AG04449 (cell line): ENCODE measurements at regions not wholly inside any gene's neighbourhood (a gene's known extent, or its start where the extent isn't known, plus 50 kb on each side); places are given as distances from the start of the nearest gene placed in this dataset.

Source experiments
- CTCF ChIA-PET: fragments of 350-600 bp; formaldehyde crosslinking; extraction: SDS; loops from one replicate; lab custom pipeline; 2021; ENCODE audit warnings: antibody characterized with exemption; lab: Yijun Ruan, JAX
- POLR2A ChIA-PET: fragments of 400-600, 350-600 bp; formaldehyde crosslinking; extraction: SDS; loops from one replicate; lab custom pipeline; 2020; ENCODE audit warnings: antibody characterized with exemption, inconsistent platforms; lab: Yijun Ruan, JAX
- DNase-seq: peaks from one replicate; pipeline ENCODE4 v3.0.0-alpha.2; 2010; ENCODE audit warnings: low read depth, low spot score
- H3K4me3 ChIP-seq: 2 replicates; pipeline ENCODE4 v1.5.1; 2011; ENCODE audit warnings: low read depth, mild to moderate bottlenecking, control low read depth, low read length
- TF ChIP-seq, protein P1 (sequence below): IDR thresholded peaks from one replicate; pipeline ENCODE4 v1.5.1; 2011; ENCODE audit warnings: mild to moderate bottlenecking, moderate library complexity, low read length, control low read depth, inconsistent platforms; ENCODE audit not compliant: insufficient read depth; ENCODE audit errors: missing control alignments

DNA sequence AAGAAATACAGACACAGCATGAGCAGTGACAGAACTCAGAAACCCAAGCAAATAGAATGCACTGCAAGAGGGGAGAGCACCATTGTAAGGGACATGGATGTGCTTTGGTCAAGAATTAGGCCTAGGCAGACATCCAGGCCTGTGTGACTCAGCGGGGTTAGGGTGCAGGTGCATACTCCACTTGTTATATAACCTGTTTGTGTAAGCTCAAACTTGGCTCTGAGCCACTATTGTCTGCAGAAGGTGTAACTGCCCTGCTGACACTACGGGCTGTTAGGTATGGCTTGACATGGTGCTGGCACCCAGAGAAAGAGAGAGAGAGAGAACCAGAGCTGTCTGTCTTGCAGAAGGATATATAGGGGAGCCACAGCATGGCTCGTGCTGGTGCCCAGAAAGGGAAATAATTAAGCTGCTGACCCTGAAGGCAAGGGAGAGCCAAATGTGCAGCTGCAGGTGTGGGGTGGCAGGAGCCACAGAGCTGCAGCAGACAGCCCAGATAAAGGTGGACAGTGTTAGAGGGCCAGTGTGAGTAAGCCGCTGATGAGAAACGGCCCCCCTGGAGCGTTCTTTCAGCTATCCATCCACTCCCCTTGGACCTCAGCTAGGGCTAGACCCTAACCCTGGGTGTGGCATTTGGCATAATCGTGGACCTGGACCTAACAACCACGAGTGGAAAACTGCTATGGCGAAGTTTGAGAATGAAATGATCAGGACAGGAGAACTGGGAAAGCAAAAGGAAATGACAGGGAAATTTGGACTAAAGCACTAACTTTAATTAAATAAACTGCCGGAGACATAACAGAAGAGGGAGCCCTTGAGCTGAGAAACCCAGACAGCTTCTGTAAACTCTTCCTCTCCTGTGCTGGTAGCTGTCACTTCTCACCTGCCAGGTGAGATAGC, 253.0 kb upstream of the CCDC179 start:
- H3K4me3 ChIP-seq = no peak overlapping the region
- DNase-seq = no peak
- ChIA-PET POLR2A (no interaction called here), CTCF (interaction anchor here (0.6 to 5.5 kb wide), 25 partner anchors 9 to 1272 kb away, joined by 3 to 20 read pairs (median 4); no protein-coding TSS in a partner anchor)
- TF ChIP-seq, protein P1, sequence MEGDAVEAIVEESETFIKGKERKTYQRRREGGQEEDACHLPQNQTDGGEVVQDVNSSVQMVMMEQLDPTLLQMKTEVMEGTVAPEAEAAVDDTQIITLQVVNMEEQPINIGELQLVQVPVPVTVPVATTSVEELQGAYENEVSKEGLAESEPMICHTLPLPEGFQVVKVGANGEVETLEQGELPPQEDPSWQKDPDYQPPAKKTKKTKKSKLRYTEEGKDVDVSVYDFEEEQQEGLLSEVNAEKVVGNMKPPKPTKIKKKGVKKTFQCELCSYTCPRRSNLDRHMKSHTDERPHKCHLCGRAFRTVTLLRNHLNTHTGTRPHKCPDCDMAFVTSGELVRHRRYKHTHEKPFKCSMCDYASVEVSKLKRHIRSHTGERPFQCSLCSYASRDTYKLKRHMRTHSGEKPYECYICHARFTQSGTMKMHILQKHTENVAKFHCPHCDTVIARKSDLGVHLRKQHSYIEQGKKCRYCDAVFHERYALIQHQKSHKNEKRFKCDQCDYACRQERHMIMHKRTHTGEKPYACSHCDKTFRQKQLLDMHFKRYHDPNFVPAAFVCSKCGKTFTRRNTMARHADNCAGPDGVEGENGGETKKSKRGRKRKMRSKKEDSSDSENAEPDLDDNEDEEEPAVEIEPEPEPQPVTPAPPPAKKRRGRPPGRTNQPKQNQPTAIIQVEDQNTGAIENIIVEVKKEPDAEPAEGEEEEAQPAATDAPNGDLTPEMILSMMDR = peak; percentile 49

- no peak overlapping the region for H3K4me3 ChIP-seq
- ChIA-PET POLR2A (no interaction called here), CTCF (interaction anchor here (0.6 to 5.5 kb wide), 22 partner anchors 10 to 1272 kb away, joined by 3 to 20 read pairs (median 4); no protein-coding TSS in a partner anchor)
- DNase-seq = no peak
- TF ChIP-seq, protein P1 = no peak
Observed at GRCh38 chr11:23113887-23114216, 253.6 kb upstream of the CCDC179 start.

GRCh38 chr11:23123753-23124152, 263.5 kb upstream of the CCDC179 start:
- CTCF ChIA-PET = interaction anchor here (0.8 to 2.5 kb wide), 3 partner anchors 10 to 102 kb away, joined by 3 to 16 read pairs (median 3); no protein-coding TSS in a partner anchor
- no peak overlapping the region for H3K4me3 ChIP-seq
- TF ChIP-seq, protein P1 = no peak
- DNase-seq = no peak
- POLR2A ChIA-PET = no interaction called here

GRCh38 chr11:23124249-23124648, 264.0 kb upstream of the CCDC179 start:
- H3K4me3 ChIP-seq = no peak overlapping the region
- TF ChIP-seq, protein P1 = no peak
- ChIA-PET POLR2A (no interaction called here), CTCF (interaction anchor here (0.8 to 2.5 kb wide), 2 partner anchors 10 to 13 kb away, joined by 3 to 16 read pairs; no protein-coding TSS in a partner anchor)
- no peak for DNase-seq

DNA sequence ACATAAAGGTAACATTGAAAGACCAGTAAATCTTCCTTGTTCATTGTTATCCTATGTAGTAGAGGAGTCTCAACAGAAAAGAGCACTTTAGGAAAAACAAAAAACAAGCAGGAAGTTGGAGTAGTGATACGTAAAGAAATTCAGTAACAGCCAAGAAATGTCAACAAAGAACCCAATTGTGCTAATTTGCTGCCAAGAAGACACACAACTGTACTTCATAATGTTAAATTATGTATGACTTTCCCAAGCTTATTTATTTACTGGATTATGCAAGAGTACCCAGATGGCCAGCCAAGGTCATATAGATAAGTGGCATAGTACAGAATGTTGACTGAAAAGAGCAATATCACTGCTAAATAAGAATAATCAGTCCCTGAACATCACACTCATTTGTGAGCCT, 264.7 kb upstream of the CCDC179 start:
- ChIA-PET CTCF (interaction anchor here (2.5 kb wide), 1 partner anchor 11 kb away, joined by 16 read pairs; no protein-coding TSS in a partner anchor), POLR2A (no interaction called here)
- H3K4me3 ChIP-seq = no peak overlapping the region
- DNase-seq = no peak
- TF ChIP-seq, protein P1 = no peak

GRCh38 chr11:23127706-23128105, 267.4 kb upstream of the CCDC179 start:
- CTCF ChIA-PET = no interaction called here
- TF ChIP-seq, protein P1 = no peak
- H3K4me3 ChIP-seq = no peak overlapping the region
- POLR2A ChIA-PET = no interaction called here
- no peak for DNase-seq
